Neural progenitor cell (in vitro differentiated cells): ENCODE measurements at regions not wholly inside any gene's neighbourhood (a gene's known extent, or its start where the extent isn't known, plus 50 kb on each side); places are given as distances from the start of the nearest gene placed in this dataset.

Source experiments
- CTCF ChIP-seq: fragments of 200-600 bp; sonication (generic); IDR thresholded peaks from 2 replicates; pipeline ENCODE4 v1.5.1; 2017; ENCODE audit warnings: antibody characterized with exemption, mild to moderate bottlenecking
- EZH2 ChIP-seq: fragments of 200-600 bp; sonication (generic); IDR thresholded peaks from 2 replicates; pipeline ENCODE4 v1.6.1; 2017; ENCODE audit warnings: antibody characterized with exemption, mild to moderate bottlenecking, moderate library complexity
- EZH2phosphoT487 ChIP-seq: fragments of 200-600 bp; sonication (generic); IDR thresholded peaks from 2 replicates; pipeline ENCODE4 v1.6.1; 2017; ENCODE audit warnings: antibody characterized with exemption

- TF ChIP-seq CTCF = no peak
- TF ChIP-seq EZH2phosphoT487 = no peak
- TF ChIP-seq EZH2 = no peak
Measured at GRCh38 chr11:25272214-25272613, 775.4 kb downstream of the LUZP2 start.
